GM12878 (cell line): ENCODE measurements at regions not wholly inside any gene's neighbourhood (a gene's known extent, or its start where the extent isn't known, plus 50 kb on each side); places are given as distances from the start of the nearest gene placed in this dataset.

Source experiments
- CREM ChIP-seq: IDR thresholded peaks from 2 replicates; pipeline ENCODE4 v1.6.1; 2014; ENCODE audit warnings: antibody characterized with exemption, low read depth
- CTCF ChIP-seq, 3 experiments: IDR thresholded peaks in 2 of 3; conservative IDR thresholded peaks in 1 of 3; 2 replicates each; pipeline ENCODE4 v1.5.1; 2011; ENCODE audit warnings: low read depth in 3 of 3, low read length in 3 of 3, mild to moderate bottlenecking in 3 of 3, control low read depth in 2 of 3, moderate library complexity in 2 of 3, inconsistent platforms in 1 of 3, mixed read lengths in 1 of 3; ENCODE audit not compliant: control insufficient read depth in 2 of 3, insufficient read depth in 1 of 3; ENCODE audit errors: extremely low read depth in 1 of 3
- DPF2 ChIP-seq: fragments of 450-650 bp; IDR thresholded peaks from 2 replicates; pipeline ENCODE4 v1.6.1; 2017; ENCODE audit warnings: mild to moderate bottlenecking
- EP300 ChIP-seq, 2 experiments: fragments of 150-350 bp in 1 of 2; IDR thresholded peaks; 2 replicates each; pipeline ENCODE4 v1.6.1; 2011 to 2012; ENCODE audit warnings: low read depth in 2 of 2, low read length in 2 of 2, borderline replicate concordance in 1 of 2, improper control_type of control experiment in 1 of 2, inconsistent platforms in 1 of 2; ENCODE audit not compliant: control insufficient read depth in 1 of 2
- IRF3 ChIP-seq: fragments of 450-650 bp; IDR thresholded peaks from 2 replicates; pipeline ENCODE4 v1.6.1; 2014; ENCODE audit warnings: mild to moderate bottlenecking
- POLR2A ChIP-seq: IDR thresholded peaks from 2 replicates; pipeline ENCODE4 v1.6.1; 2011; ENCODE audit warnings: low read depth, mild to moderate bottlenecking, low read length
- RAD21 ChIP-seq: IDR thresholded peaks from 2 replicates; pipeline ENCODE4 v1.6.1; 2011; ENCODE audit warnings: mild to moderate bottlenecking, low read depth, low read length, moderate library complexity; ENCODE audit not compliant: insufficient read depth
- RBBP5 ChIP-seq: fragments of 200-600 bp; sonication (generic); conservative IDR thresholded peaks from 2 replicates; pipeline ENCODE4 v1.6.1; 2016
- RELA ChIP-seq: fragments of 450-650 bp; IDR thresholded peaks from 2 replicates; pipeline ENCODE4 v1.8.0; 2014; ENCODE audit warnings: borderline replicate concordance; ENCODE audit not compliant: partially characterized antibody
- SMAD5 ChIP-seq: IDR thresholded peaks from 2 replicates; pipeline ENCODE4 v1.6.1; 2016; ENCODE audit warnings: antibody characterized with exemption, low read depth
- SUZ12 ChIP-seq: fragments of 200-600 bp; sonication (generic); IDR thresholded peaks from one replicate; pipeline ENCODE4 v1.6.1; 2018; ENCODE audit warnings: antibody characterized with exemption, mild to moderate bottlenecking; ENCODE audit not compliant: unreplicated experiment
- ZNF687 ChIP-seq: fragments of 450-650 bp; IDR thresholded peaks from 2 replicates; pipeline ENCODE4 v1.6.1; 2017; ENCODE audit warnings: mild to moderate bottlenecking, moderate library complexity

GRCh38 chr10:44039599-44039998 is 345.3 kb downstream of the CXCL12 start:
- TF ChIP-seq CTCF (IDR thresholded peaks at IDR 0.05 in 2 of 3, conservative IDR thresholded peaks at IDR 0.05 in 1 of 3; ENCODE audit: control insufficient read depth in 2 of 3, extremely low read depth in 1 of 3, insufficient read depth in 1 of 3, low read depth in 3 of 3, low read length in 3 of 3), result no peak
- no peak for TF ChIP-seq EP300 (IDR thresholded peaks at IDR 0.05; ENCODE audit: borderline replicate concordance in 1 of 2, control insufficient read depth in 1 of 2, low read depth in 2 of 2, low read length in 2 of 2)
- TF ChIP-seq RELA, result no peak
- TF ChIP-seq CREM, result no peak
- TF ChIP-seq RAD21, result no peak
- TF ChIP-seq SUZ12, result no peak
- TF ChIP-seq DPF2, result no peak
- no peak for TF ChIP-seq ZNF687
- no peak for TF ChIP-seq POLR2A
- TF ChIP-seq IRF3, result no peak
- TF ChIP-seq RBBP5, result no peak
- no peak for TF ChIP-seq SMAD5
